ENCODE measurements at regions not wholly inside any gene's neighbourhood (a gene's known extent, or its start where the extent isn't known, plus 50 kb on each side); places are given as distances from the start of the nearest gene placed in this dataset.

DNA sequence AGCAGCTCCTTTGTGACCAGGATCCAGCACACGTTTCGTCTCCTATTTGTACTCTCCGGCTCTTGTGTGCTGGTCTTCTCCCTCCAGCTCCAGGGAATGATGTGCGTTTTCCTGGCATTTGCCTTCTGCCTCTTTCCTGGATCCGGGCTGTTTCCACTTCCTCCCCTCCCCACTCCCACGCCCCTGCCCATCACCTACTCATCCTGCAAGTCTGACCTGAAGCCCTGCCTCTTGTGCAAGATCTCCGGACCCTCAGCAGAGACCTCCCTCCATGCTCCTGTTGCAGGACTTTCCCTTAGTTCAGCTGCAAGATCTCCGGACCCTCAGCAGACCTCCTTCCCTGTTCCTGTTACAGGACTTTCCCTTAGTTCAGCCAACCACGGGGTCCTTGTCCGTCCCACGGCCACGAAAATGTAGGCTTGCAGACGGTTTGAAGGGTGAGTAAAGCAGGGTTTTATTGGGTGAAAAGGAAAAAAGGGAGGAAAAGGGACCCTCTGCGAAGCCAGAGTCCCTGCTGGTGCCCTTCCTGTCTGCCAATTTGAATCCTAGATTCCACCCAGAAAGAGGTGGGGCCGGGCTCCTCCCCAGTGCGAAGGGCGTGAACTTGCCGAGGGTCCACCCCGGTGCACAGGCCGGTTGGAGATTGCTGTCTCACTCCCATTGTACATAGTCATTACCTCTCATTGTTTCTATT is 74.4 kb upstream of the IRF2 start (continued):
- TF ChIP-seq, protein P1, sequence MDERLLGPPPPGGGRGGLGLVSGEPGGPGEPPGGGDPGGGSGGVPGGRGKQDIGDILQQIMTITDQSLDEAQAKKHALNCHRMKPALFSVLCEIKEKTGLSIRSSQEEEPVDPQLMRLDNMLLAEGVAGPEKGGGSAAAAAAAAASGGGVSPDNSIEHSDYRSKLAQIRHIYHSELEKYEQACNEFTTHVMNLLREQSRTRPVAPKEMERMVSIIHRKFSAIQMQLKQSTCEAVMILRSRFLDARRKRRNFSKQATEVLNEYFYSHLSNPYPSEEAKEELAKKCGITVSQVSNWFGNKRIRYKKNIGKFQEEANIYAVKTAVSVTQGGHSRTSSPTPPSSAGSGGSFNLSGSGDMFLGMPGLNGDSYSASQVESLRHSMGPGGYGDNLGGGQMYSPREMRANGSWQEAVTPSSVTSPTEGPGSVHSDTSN (CRISPR knock-in tag; IDR thresholded peaks at IDR 0.05), result no peak
- TF ChIP-seq, protein P2, sequence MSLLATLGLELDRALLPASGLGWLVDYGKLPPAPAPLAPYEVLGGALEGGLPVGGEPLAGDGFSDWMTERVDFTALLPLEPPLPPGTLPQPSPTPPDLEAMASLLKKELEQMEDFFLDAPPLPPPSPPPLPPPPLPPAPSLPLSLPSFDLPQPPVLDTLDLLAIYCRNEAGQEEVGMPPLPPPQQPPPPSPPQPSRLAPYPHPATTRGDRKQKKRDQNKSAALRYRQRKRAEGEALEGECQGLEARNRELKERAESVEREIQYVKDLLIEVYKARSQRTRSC (CRISPR knock-in tag; IDR thresholded peaks at IDR 0.05; ENCODE audit: low read depth), result no peak
- no peak for TF ChIP-seq KDM5B (CRISPR knock-in tag; IDR thresholded peaks at IDR 0.05; ENCODE audit: borderline replicate concordance)
- 0 out of 2 replicates have a peak, but pooled peaks have one; percentile 33 for TF ChIP-seq ZNF670 (CRISPR knock-in tag; IDR thresholded peaks at IDR 0.05; ENCODE audit: borderline replicate concordance)
- no peak for TF ChIP-seq HOXD1 (CRISPR knock-in tag; IDR thresholded peaks at IDR 0.05)
- TF ChIP-seq, protein P3, sequence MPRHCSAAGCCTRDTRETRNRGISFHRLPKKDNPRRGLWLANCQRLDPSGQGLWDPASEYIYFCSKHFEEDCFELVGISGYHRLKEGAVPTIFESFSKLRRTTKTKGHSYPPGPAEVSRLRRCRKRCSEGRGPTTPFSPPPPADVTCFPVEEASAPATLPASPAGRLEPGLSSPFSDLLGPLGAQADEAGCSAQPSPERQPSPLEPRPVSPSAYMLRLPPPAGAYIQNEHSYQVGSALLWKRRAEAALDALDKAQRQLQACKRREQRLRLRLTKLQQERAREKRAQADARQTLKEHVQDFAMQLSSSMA (CRISPR knock-in tag; IDR thresholded peaks at IDR 0.05), result no peak
- no peak for TF ChIP-seq KLF12 (CRISPR knock-in tag; IDR thresholded peaks at IDR 0.05; ENCODE audit: borderline replicate concordance)
- TF ChIP-seq ZNF644 (CRISPR knock-in tag; IDR thresholded peaks at IDR 0.05; ENCODE audit: low read depth), result no peak
- peak; percentile 48 for TF ChIP-seq XRCC5 (optimal IDR thresholded peaks at IDR 0.05; ENCODE audit: low read length)
- no peak for TF ChIP-seq ATF7 (IDR thresholded peaks at IDR 0.05)
- TF ChIP-seq ATF7 (CRISPR knock-in tag; IDR thresholded peaks at IDR 0.05), result no peak
- no peak; the same call in 1 of the 2 replicates for TF ChIP-seq KMT2B (CRISPR knock-in tag; IDR thresholded peaks at IDR 0.05)
- no peak for TF ChIP-seq NFIC (IDR thresholded peaks at IDR 0.05; ENCODE audit: low read length)
- TF ChIP-seq WIZ (CRISPR knock-in tag; IDR thresholded peaks at IDR 0.05), result no peak
- no peak for TF ChIP-seq BRD4 (CRISPR knock-in tag; IDR thresholded peaks at IDR 0.05)
- no peak for TF ChIP-seq KAT2B (IDR thresholded peaks at IDR 0.05; ENCODE audit: borderline replicate concordance, low read depth, low read length)
- TF ChIP-seq, protein P4, sequence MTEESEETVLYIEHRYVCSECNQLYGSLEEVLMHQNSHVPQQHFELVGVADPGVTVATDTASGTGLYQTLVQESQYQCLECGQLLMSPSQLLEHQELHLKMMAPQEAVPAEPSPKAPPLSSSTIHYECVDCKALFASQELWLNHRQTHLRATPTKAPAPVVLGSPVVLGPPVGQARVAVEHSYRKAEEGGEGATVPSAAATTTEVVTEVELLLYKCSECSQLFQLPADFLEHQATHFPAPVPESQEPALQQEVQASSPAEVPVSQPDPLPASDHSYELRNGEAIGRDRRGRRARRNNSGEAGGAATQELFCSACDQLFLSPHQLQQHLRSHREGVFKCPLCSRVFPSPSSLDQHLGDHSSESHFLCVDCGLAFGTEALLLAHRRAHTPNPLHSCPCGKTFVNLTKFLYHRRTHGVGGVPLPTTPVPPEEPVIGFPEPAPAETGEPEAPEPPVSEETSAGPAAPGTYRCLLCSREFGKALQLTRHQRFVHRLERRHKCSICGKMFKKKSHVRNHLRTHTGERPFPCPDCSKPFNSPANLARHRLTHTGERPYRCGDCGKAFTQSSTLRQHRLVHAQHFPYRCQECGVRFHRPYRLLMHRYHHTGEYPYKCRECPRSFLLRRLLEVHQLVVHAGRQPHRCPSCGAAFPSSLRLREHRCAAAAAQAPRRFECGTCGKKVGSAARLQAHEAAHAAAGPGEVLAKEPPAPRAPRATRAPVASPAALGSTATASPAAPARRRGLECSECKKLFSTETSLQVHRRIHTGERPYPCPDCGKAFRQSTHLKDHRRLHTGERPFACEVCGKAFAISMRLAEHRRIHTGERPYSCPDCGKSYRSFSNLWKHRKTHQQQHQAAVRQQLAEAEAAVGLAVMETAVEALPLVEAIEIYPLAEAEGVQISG (CRISPR knock-in tag; IDR thresholded peaks at IDR 0.05), result peak; percentile 57
- TF ChIP-seq, protein P5, sequence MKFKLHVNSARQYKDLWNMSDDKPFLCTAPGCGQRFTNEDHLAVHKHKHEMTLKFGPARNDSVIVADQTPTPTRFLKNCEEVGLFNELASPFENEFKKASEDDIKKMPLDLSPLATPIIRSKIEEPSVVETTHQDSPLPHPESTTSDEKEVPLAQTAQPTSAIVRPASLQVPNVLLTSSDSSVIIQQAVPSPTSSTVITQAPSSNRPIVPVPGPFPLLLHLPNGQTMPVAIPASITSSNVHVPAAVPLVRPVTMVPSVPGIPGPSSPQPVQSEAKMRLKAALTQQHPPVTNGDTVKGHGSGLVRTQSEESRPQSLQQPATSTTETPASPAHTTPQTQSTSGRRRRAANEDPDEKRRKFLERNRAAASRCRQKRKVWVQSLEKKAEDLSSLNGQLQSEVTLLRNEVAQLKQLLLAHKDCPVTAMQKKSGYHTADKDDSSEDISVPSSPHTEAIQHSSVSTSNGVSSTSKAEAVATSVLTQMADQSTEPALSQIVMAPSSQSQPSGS (CRISPR knock-in tag; IDR thresholded peaks at IDR 0.05), result 0 out of 2 replicates have a peak, but pooled peaks have one; percentile 9
- TF ChIP-seq ZBTB20 (CRISPR knock-in tag; IDR thresholded peaks at IDR 0.05; ENCODE audit: borderline replicate concordance, low read depth), result no peak
- no peak for TF ChIP-seq ZNF460 (CRISPR knock-in tag; IDR thresholded peaks at IDR 0.05; ENCODE audit: borderline replicate concordance)
- no peak for TF ChIP-seq PTBP1 (IDR thresholded peaks at IDR 0.05; ENCODE audit: low read depth, low read length, poor library complexity, severe bottlenecking)

Measured in HepG2 (cell line).